ENCODE measurements at regions not wholly inside any gene's neighbourhood (a gene's known extent, or its start where the extent isn't known, plus 50 kb on each side); places are given as distances from the start of the nearest gene placed in this dataset.

- DNase-seq (ENCODE audit: extremely low read depth in 1 of 2, low read depth in 1 of 2) = no peak
Observed at GRCh38 chr3:30201715-30202114, 404.7 kb upstream of the TGFBR2 start.

DNA sequence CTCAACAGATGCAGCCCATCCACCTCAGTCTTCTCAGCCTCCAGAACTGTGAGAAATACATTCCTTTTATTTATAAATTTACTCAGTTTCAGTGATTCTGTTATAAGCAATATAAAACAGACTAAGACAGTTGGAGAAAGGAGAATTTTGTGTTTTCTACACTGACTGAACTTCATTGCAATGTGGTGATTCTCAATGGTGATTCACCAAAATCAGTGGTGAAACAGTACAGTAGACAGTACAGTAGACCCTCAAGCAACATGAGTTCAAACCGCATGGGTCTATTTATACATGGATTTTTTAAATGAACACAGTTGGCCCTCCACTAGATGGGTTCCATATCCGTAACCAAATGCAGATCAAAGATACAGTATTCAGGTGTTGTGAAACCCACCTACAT lies 403.1 kb upstream of the TGFBR2 start:
- no peak for DNase-seq (ENCODE audit: extremely low read depth in 1 of 2, low read depth in 1 of 2)

DNA sequence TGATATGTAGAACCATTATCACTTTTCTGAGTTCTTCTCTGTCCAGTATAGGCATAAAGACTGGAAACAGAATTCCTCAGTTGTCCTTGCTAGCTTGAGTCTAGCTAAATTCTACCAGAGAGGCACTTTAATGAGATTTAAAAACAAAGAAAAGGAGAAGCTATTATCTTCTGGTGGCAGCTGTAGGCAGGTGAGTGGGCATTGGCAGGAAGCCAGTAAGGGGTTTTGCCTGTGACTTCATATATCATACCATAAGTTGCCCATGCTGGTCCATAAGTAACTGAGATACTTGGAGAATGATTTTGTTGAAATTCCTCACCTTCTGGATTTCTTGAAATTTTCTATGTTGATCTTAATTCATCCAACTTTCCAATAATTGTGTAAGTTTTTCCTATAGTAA lies 402.3 kb upstream of the TGFBR2 start:
- DNase-seq (ENCODE audit: extremely low read depth in 1 of 2, low read depth in 1 of 2) = no peak

GRCh38 chr3:30206051-30206450 lies 400.4 kb upstream of the TGFBR2 start:
- DNase-seq (ENCODE audit: extremely low read depth in 1 of 2, low read depth in 1 of 2) = no peak

- DNase-seq (ENCODE audit: extremely low read depth in 1 of 2, low read depth in 1 of 2) = no peak
Observed at GRCh38 chr3:30221619-30222018, 384.8 kb upstream of the TGFBR2 start.

- DNase-seq (ENCODE audit: extremely low read depth in 1 of 2, low read depth in 1 of 2) = no peak
Observed at GRCh38 chr3:30222441-30222840, 384.0 kb upstream of the TGFBR2 start.

- DNase-seq (ENCODE audit: extremely low read depth in 1 of 2, low read depth in 1 of 2) = no peak
Observed at GRCh38 chr3:30225021-30225420, 381.4 kb upstream of the TGFBR2 start.

DNA sequence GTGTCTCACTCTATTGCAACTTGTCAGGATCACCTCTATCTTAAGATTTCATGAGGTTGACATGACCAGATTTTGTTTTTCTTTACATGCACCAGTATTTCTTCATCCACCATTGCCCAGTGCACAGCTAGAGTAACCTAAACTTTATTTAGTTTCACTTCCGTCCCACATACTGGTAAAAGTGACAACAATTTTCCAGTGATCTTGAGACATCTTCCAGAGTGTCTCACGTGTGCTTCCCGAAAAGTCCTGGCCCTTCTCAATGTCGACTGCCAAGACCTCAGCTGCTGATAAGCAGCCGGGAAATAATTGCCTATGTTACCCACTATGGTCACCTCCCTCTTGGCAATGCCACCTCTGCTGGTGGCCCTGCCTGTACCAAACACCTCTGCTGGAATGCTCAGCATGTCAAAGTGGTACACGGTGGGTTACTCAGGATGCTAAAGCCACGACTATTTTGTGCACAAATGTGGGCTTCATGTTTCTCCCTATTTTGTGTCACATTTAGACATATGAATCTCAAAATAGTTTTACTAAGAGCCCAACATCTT lies 379.7 kb upstream of the TGFBR2 start:
- DNase-seq (ENCODE audit: extremely low read depth in 1 of 2, low read depth in 1 of 2) = no peak

- no peak for DNase-seq (ENCODE audit: extremely low read depth in 1 of 2, low read depth in 1 of 2)
Observed at GRCh38 chr3:30227571-30228301, 378.7 kb upstream of the TGFBR2 start.

DNA sequence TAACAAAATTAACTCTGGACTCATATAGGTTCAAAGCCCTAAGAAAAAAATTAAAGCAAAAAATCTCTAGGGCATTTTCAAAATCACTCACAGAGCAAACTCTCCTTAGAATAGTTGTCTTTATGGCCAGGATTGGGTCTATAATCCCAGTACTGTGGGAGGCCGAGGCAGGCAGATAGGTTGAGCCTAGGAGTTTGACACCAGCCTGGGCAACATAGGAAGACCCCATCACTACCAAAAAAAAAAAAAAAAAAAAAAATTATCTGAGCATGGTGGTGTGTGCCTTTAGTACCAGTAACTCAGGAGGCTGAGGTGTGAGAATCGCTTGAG lies 378.1 kb upstream of the TGFBR2 start:
- no peak for DNase-seq (ENCODE audit: extremely low read depth in 1 of 2, low read depth in 1 of 2)

- DNase-seq (ENCODE audit: extremely low read depth in 1 of 2, low read depth in 1 of 2) = no peak
Observed at GRCh38 chr3:30231277-30232141, 374.9 kb upstream of the TGFBR2 start.

GRCh38 chr3:30232142-30232541 lies 374.3 kb upstream of the TGFBR2 start:
- no peak for DNase-seq (ENCODE audit: extremely low read depth in 1 of 2, low read depth in 1 of 2)

DNA sequence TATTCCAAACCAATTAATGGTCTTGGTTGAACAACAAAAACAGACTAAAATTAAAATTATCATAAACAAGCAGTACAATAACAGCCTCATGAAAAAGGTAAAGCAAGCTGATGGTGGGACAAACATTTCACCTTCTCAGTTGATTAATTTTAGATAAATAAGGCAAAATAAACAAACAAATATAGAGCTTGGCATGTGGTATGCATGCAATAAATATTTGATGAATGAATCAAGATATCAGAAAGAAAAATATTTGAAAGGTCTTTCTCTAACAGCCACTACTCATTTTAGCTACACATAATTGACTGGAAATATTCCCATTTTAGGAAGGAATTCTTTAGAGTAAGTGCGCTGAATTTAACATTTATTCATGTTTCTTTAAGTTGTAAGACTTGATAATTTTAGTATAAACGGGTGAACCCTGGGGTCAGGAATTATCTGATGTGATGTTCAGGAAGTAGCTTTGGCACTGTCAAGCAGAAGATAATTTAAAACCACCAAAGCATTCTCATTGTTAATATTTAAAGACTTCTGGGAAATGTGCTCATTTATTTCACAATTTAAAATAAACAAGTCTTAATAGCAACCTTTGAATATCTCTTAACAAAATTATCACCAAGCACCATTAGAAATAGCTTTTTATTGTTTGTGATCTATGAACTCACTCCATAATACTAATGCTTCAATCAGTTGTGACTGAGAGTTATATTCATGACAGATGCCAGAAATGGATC lies 372.3 kb upstream of the TGFBR2 start:
- DNase-seq (ENCODE audit: extremely low read depth in 1 of 2, low read depth in 1 of 2) = no peak

DNA sequence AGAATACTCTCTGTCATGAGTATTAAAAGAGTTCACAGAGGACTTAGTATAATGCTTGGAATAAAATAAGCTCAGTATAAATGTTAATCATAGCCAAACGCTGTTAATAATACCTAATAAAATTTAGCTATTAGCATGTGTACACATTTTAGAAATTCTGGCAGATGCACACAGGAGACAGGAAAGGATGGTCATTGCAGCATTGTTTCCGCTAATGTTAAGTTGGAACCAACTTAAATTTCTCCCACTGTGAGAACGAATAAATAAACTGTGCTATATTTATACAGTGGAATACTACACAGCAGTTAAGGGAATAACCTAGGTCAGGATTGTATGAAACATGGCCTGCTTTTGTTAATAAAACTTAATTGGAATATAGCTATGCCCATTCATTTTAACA lies 370.4 kb upstream of the TGFBR2 start:
- DNase-seq (ENCODE audit: extremely low read depth in 1 of 2, low read depth in 1 of 2) = no peak

- DNase-seq (ENCODE audit: extremely low read depth in 1 of 2, low read depth in 1 of 2) = no peak
Observed at GRCh38 chr3:30241721-30242120, 364.7 kb upstream of the TGFBR2 start.

- DNase-seq (ENCODE audit: extremely low read depth in 1 of 2, low read depth in 1 of 2) = no peak
Observed at GRCh38 chr3:30245858-30246622, 360.4 kb upstream of the TGFBR2 start.

GRCh38 chr3:30248423-30248822 lies 358.0 kb upstream of the TGFBR2 start:
- DNase-seq (ENCODE audit: extremely low read depth in 1 of 2, low read depth in 1 of 2) = no peak

DNA sequence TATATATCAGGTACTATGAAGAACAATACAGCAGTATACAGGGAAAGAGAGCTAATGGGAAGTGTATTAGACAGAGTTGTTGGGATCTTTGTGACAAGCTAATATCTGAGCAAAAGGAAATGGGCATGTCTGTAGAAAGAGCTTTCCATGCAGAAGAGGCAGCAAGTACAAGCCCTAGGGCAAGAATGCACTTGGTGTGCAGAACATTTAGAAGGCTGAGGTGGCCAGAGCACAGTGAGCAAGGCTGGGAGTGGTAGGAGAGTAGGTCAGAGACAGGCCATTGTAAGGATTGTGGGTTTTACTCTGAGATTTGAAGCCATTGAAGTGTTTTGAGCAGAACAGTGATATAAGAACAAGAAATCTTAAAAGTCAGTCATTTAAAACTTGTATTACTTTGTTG lies 353.9 kb upstream of the TGFBR2 start:
- no peak for DNase-seq (ENCODE audit: extremely low read depth in 1 of 2, low read depth in 1 of 2)

- no peak for DNase-seq (ENCODE audit: extremely low read depth in 1 of 2, low read depth in 1 of 2)
Observed at GRCh38 chr3:30253832-30254231, 352.6 kb upstream of the TGFBR2 start.

GRCh38 chr3:30256474-30256873 lies 349.9 kb upstream of the TGFBR2 start:
- no peak for DNase-seq (ENCODE audit: extremely low read depth in 1 of 2, low read depth in 1 of 2)

Data from stimulated activated CD8-positive, alpha-beta memory T cell treated with anti-CD3 and anti-CD28 coated beads, Interleukin-7, amount 100 ng/mL, for 48 hours (primary cell).